A673 (cell line): ENCODE measurements at regions not wholly inside any gene's neighbourhood (a gene's known extent, or its start where the extent isn't known, plus 50 kb on each side); places are given as distances from the start of the nearest gene placed in this dataset.

Experiments
- EZH2 ChIP-seq: fragments of 200-600 bp; sonication (generic); IDR thresholded peaks from 2 replicates; pipeline ENCODE4 v1.6.1; 2017; ENCODE audit warnings: borderline replicate concordance, low read depth, mild to moderate bottlenecking, mixed read lengths, antibody characterized with exemption, low read length; ENCODE audit not compliant: poor library complexity, severe bottlenecking
- TF ChIP-seq, protein P1 (sequence below): fragments of 300-800, 200-600 bp; sonication (generic); conservative IDR thresholded peaks from 2 replicates; pipeline ENCODE4 v1.5.1; 2017; ENCODE audit warnings: low read depth, mild to moderate bottlenecking, antibody characterized with exemption, low read length, moderate library complexity, mixed read lengths

DNA sequence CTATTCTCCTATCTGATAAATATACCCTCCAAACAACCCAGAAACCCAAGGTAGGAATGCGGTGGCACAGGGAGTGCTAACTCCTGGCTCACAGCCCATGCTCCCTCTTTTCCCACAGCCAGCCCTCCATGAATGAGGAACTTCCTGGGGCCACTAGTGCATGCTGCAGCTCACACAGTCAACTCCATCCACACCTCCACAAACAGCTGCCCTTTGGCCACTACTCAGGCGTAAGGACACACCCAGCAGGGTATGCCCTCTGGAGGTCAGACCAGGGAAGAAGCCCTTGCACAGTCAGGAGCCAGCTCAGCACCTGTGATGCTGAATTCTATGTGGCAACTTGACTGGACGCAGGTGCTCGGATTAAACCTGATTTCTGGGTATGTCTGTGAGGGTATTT lies 85.2 kb upstream of the PIK3CG start:
- TF ChIP-seq, protein P1, sequence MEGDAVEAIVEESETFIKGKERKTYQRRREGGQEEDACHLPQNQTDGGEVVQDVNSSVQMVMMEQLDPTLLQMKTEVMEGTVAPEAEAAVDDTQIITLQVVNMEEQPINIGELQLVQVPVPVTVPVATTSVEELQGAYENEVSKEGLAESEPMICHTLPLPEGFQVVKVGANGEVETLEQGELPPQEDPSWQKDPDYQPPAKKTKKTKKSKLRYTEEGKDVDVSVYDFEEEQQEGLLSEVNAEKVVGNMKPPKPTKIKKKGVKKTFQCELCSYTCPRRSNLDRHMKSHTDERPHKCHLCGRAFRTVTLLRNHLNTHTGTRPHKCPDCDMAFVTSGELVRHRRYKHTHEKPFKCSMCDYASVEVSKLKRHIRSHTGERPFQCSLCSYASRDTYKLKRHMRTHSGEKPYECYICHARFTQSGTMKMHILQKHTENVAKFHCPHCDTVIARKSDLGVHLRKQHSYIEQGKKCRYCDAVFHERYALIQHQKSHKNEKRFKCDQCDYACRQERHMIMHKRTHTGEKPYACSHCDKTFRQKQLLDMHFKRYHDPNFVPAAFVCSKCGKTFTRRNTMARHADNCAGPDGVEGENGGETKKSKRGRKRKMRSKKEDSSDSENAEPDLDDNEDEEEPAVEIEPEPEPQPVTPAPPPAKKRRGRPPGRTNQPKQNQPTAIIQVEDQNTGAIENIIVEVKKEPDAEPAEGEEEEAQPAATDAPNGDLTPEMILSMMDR = no peak
- no peak for TF ChIP-seq EZH2
